Fibroblast of lung (primary cell): ENCODE measurements at regions not wholly inside any gene's neighbourhood (a gene's known extent, or its start where the extent isn't known, plus 50 kb on each side); places are given as distances from the start of the nearest gene placed in this dataset.
A peak's percentile ranks its signal among the peaks of the same experiment; 100 is the strongest.

Experiments used
- DNase-seq, 2 donors: peaks; one replicate each; pipeline versions ENCODE4 v3.0.0 to v3.0.0-alpha.2; 2010; ENCODE audit warnings: low read depth in 2 of 2
- H2AFZ ChIP-seq: 2 replicates; pipeline ENCODE4 v1.5.1; 2012; ENCODE audit warnings: low read length, control low read depth, inconsistent platforms
- H3K27ac ChIP-seq: 2 replicates; pipeline ENCODE4 v1.5.1; 2011; ENCODE audit warnings: low read length, control low read depth; ENCODE audit not compliant: insufficient read depth
- H3K27me3 ChIP-seq: 2 replicates; pipeline ENCODE4 v1.5.1; 2011; ENCODE audit warnings: mild to moderate bottlenecking, low read length; ENCODE audit not compliant: control insufficient read depth, insufficient read depth
- H3K36me3 ChIP-seq: 2 replicates; pipeline ENCODE4 v1.5.1; 2011; ENCODE audit warnings: low read length; ENCODE audit not compliant: control insufficient read depth, insufficient read depth
- H3K4me1 ChIP-seq: 2 replicates; pipeline ENCODE4 v1.5.1; 2011; ENCODE audit warnings: low read length; ENCODE audit not compliant: control insufficient read depth, insufficient read depth; ENCODE audit errors: extremely low read depth
- H3K4me2 ChIP-seq: 2 replicates; pipeline ENCODE4 v1.5.1; 2011; ENCODE audit warnings: low read length, control low read depth; ENCODE audit not compliant: insufficient read depth; ENCODE audit errors: extremely low read depth
- H3K4me3 ChIP-seq, 4 experiments: fragments of 200-600 bp in 1 of 4; sonication (generic) in 1 of 4; replicated peaks in 1 of 4; 2 replicates each; pipeline ENCODE4 v1.5.1; 2011 to 2016; ENCODE audit warnings: low read length in 4 of 4, low read depth in 3 of 4, mild to moderate bottlenecking in 3 of 4, control low read depth in 2 of 4, inconsistent platforms in 1 of 4, mixed read lengths in 1 of 4; ENCODE audit not compliant: insufficient read depth in 1 of 4; ENCODE audit errors: control extremely low read depth in 1 of 4
- H3K79me2 ChIP-seq: 2 replicates; pipeline ENCODE4 v1.5.1; 2012; ENCODE audit warnings: mild to moderate bottlenecking, low read length, inconsistent platforms; ENCODE audit not compliant: control insufficient read depth, insufficient read depth
- H3K9ac ChIP-seq: 2 replicates; pipeline ENCODE4 v1.5.1; 2011; ENCODE audit warnings: mild to moderate bottlenecking, low read length, control low read depth; ENCODE audit not compliant: insufficient read depth
- H3K9me3 ChIP-seq: 2 replicates; pipeline ENCODE4 v1.5.1; 2012; ENCODE audit warnings: low read depth, low read length; ENCODE audit not compliant: control insufficient read depth, insufficient read depth
- H4K20me1 ChIP-seq: 2 replicates; pipeline ENCODE4 v1.5.1; 2011; ENCODE audit warnings: low read length; ENCODE audit not compliant: control insufficient read depth, insufficient read depth; ENCODE audit errors: extremely low read depth
- EZH2 ChIP-seq: IDR thresholded peaks from 2 replicates; pipeline ENCODE4 v1.5.1; 2012; ENCODE audit warnings: low read length, control low read depth, mild to moderate bottlenecking; ENCODE audit errors: missing control alignments
- TF ChIP-seq, protein P1 (sequence below), 2 donors: IDR thresholded peaks in 1 of 2; conservative IDR thresholded peaks in 1 of 2; 1 replicate in 1 of 2; 2 replicates in 1 of 2; pipeline ENCODE4 v1.5.1; 2011 to 2012; ENCODE audit warnings: low read length in 2 of 2, control low read depth in 1 of 2, inconsistent platforms in 1 of 2, low read depth in 1 of 2, mild to moderate bottlenecking in 1 of 2

DNA sequence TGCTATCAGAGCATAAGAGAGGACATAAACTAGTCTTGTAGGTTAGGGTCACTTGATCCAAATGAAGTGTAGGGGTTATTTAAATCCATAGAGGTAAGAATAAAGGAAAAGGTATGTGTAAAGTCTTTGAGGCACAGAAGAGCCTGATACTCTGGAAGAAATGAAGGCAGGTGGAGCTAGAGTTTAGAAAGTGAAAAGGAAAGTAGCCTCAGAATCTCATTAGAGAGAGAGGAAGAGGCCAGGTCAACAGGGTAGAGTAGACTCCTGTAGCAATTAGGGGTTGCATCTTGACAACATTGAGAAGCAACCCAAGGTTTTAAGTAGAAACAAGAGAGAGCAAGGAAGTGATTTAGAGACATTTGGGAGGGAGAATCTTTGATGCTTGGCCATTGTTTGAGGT, 235.2 kb upstream of the SOX9 start:
- Histone ChIP-seq H4K20me1 (no peaks in the 10 kb centered on the region), H3K4me2 (no peak overlapping the region), H3K27me3 (no peaks in the 10 kb centered on the region), H3K36me3 (no peaks in the 10 kb centered on the region), H3K4me1 (no peaks in the 10 kb centered on the region), H3K9ac (no peak overlapping the region), H3K79me2 (no peaks in the 10 kb centered on the region), H3K4me3 (no peak overlapping the region), H3K9me3 (no peaks in the 10 kb centered on the region), H3K27ac (no peak overlapping the region), H2AFZ (no peak overlapping the region)
- no peak for DNase-seq
- TF ChIP-seq, protein P1, sequence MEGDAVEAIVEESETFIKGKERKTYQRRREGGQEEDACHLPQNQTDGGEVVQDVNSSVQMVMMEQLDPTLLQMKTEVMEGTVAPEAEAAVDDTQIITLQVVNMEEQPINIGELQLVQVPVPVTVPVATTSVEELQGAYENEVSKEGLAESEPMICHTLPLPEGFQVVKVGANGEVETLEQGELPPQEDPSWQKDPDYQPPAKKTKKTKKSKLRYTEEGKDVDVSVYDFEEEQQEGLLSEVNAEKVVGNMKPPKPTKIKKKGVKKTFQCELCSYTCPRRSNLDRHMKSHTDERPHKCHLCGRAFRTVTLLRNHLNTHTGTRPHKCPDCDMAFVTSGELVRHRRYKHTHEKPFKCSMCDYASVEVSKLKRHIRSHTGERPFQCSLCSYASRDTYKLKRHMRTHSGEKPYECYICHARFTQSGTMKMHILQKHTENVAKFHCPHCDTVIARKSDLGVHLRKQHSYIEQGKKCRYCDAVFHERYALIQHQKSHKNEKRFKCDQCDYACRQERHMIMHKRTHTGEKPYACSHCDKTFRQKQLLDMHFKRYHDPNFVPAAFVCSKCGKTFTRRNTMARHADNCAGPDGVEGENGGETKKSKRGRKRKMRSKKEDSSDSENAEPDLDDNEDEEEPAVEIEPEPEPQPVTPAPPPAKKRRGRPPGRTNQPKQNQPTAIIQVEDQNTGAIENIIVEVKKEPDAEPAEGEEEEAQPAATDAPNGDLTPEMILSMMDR (conservative IDR thresholded peaks at IDR 0.05 in 1 of 2, IDR thresholded peaks at IDR 0.05 in 1 of 2; ENCODE audit: low read depth in 1 of 2, low read length in 2 of 2), result no peak
- TF ChIP-seq EZH2, result no peak

DNA sequence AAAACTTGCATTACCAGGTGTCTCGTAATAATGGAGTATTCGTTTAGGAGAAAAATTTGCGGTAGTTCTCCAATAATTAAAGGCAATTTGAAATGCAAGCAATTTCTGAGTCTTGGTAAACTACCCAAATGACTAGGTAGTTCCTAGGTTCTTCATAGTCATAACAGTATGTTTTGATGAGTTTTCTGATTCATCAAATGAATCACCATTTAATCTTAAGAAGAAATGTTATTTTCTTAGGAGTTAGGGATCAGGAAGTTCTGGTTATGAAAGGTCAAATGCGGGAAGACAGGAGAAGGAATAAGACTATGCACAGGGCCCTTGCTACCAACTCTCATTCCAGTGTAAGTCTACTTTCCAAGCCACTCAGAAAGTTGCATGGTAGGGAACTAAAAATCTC, 221.5 kb upstream of the SOX9 start:
- Histone ChIP-seq H3K4me2 (no peak overlapping the region), H3K27me3 (no peaks in the 10 kb centered on the region), H4K20me1 (no peaks in the 10 kb centered on the region), H3K9me3 (no peaks in the 10 kb centered on the region), H3K4me1 (no peaks in the 10 kb centered on the region), H3K79me2 (no peaks in the 10 kb centered on the region), H3K27ac (no peak overlapping the region), H3K36me3 (no peaks in the 10 kb centered on the region), H3K4me3 (no peak overlapping the region), H3K9ac (no peak overlapping the region), H2AFZ (no peak overlapping the region)
- peak; percentile 15 to 72 for DNase-seq
- TF ChIP-seq, protein P1 (conservative IDR thresholded peaks at IDR 0.05 in 1 of 2, IDR thresholded peaks at IDR 0.05 in 1 of 2; ENCODE audit: low read depth in 1 of 2, low read length in 2 of 2), result no peak
- no peak for TF ChIP-seq EZH2

DNA sequence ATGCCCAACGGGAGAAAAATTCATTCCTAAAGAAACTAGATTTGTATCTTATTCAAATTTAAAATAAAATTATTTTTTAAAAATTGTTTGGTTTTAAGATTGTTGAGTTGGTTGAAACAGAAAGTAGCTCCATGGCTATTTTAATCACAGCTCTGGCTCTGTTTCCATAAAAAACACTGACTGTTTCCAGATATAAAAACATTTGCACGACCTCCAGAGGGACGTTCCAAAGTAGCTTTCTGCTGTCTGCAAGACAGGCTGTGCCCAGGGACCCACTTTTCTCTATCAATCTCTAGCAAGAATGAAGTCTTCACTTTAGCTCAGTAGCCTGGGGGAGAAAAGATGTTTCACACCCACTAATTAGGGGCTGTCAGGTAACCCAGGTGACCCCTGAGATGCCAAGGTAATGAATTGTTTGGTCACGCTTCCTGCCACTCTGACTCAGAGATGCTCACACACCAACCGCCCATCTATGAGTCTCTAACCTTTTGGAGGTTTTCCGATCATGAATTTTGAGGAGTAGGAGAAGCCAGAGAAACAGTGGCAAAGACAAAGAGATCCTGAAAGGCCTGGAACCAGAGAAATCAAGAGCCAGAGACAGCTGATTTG, 220.1 kb upstream of the SOX9 start:
- no peaks in the 10 kb centered on the region for H3K27me3 ChIP-seq

More for the DNA sequence above, 220.1 kb upstream of the SOX9 start:
- DNase-seq, result peak; percentile 22 to 76
- Histone ChIP-seq H3K4me1 (no peaks in the 10 kb centered on the region), H3K79me2 (no peaks in the 10 kb centered on the region), H3K9ac (no peak overlapping the region), H3K4me3 (no peak overlapping the region), H4K20me1 (no peaks in the 10 kb centered on the region), H3K36me3 (no peaks in the 10 kb centered on the region), H3K27ac (no peak overlapping the region), H3K4me2 (peak overlapping the region; percentile 13), H3K9me3 (no peaks in the 10 kb centered on the region), H2AFZ (no peak overlapping the region)
- TF ChIP-seq, protein P1 (conservative IDR thresholded peaks at IDR 0.05 in 1 of 2, IDR thresholded peaks at IDR 0.05 in 1 of 2; ENCODE audit: low read depth in 1 of 2, low read length in 2 of 2), result no peak
- no peak for TF ChIP-seq EZH2
